Glutamatergic neuron (in vitro differentiated cells): ENCODE measurements at regions not wholly inside any gene's neighbourhood (a gene's known extent, or its start where the extent isn't known, plus 50 kb on each side); places are given as distances from the start of the nearest gene placed in this dataset.

Experiments
- DNase-seq: peaks from one replicate; pipeline ENCODE4 v3.0.0; 2022
- H3K27ac Mint-ChIP-seq: one replicate; pipeline ENCODE4 v1.8.0; 2020; ENCODE audit warnings: mild to moderate bottlenecking, mixed read lengths, inconsistent platforms; ENCODE audit not compliant: unreplicated experiment
- H3K27me3 Mint-ChIP-seq: one replicate; pipeline ENCODE4 v1.8.0; 2020; ENCODE audit warnings: mild to moderate bottlenecking, moderate library complexity, mixed read lengths, inconsistent platforms; ENCODE audit not compliant: unreplicated experiment
- H3K36me3 Mint-ChIP-seq: one replicate; pipeline ENCODE4 v1.8.0; 2020; ENCODE audit warnings: mild to moderate bottlenecking, mixed read lengths, inconsistent platforms; ENCODE audit not compliant: unreplicated experiment
- H3K4me1 Mint-ChIP-seq: one replicate; pipeline ENCODE4 v1.8.0; 2020; ENCODE audit warnings: mild to moderate bottlenecking, low read depth, mixed read lengths, inconsistent platforms; ENCODE audit not compliant: unreplicated experiment
- H3K4me3 Mint-ChIP-seq: one replicate; pipeline ENCODE4 v1.8.0; 2020; ENCODE audit warnings: mild to moderate bottlenecking, mixed read lengths, inconsistent platforms; ENCODE audit not compliant: unreplicated experiment
- H3K9me3 Mint-ChIP-seq: one replicate; pipeline ENCODE4 v1.8.0; 2020; ENCODE audit warnings: mild to moderate bottlenecking, moderate library complexity, mixed read lengths, inconsistent platforms; ENCODE audit not compliant: unreplicated experiment
- TF ChIP-seq, protein P1 (sequence below): fragments of 200-600 bp; sonication (generic); IDR thresholded peaks from one replicate; pipeline ENCODE4 v1.5.0; 2021; ENCODE audit not compliant: partially characterized antibody, unreplicated experiment

DNA sequence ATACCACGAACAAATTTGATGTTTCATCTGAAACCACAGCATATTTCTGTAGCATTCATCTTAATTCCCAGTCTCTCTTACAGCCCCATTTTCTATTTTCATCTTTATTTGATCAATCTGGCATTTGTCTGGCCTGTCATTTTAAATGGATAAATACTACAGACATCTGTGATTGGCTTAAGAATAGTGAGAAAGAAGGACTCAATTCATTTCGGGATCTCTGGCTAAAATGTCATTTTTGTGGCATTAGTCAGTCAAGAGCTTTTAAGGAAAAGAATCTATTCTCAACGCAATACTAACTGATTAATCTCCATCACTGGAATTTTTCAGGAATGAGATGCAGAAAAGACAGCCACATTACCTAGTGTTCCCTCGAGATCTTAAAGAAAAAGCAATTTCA is 585.9 kb downstream of the IRS1 start:
- DNase-seq, result no peak
- Mint-ChIP-seq H3K4me1 (no peaks in the 10 kb centered on the region), H3K27me3 (no peaks in the 10 kb centered on the region), H3K9me3 (no peaks in the 10 kb centered on the region), H3K4me3 (no peak overlapping the region), H3K27ac (no peak overlapping the region), H3K36me3 (no peaks in the 10 kb centered on the region)
- TF ChIP-seq, protein P1, sequence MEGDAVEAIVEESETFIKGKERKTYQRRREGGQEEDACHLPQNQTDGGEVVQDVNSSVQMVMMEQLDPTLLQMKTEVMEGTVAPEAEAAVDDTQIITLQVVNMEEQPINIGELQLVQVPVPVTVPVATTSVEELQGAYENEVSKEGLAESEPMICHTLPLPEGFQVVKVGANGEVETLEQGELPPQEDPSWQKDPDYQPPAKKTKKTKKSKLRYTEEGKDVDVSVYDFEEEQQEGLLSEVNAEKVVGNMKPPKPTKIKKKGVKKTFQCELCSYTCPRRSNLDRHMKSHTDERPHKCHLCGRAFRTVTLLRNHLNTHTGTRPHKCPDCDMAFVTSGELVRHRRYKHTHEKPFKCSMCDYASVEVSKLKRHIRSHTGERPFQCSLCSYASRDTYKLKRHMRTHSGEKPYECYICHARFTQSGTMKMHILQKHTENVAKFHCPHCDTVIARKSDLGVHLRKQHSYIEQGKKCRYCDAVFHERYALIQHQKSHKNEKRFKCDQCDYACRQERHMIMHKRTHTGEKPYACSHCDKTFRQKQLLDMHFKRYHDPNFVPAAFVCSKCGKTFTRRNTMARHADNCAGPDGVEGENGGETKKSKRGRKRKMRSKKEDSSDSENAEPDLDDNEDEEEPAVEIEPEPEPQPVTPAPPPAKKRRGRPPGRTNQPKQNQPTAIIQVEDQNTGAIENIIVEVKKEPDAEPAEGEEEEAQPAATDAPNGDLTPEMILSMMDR, result no peak

DNA sequence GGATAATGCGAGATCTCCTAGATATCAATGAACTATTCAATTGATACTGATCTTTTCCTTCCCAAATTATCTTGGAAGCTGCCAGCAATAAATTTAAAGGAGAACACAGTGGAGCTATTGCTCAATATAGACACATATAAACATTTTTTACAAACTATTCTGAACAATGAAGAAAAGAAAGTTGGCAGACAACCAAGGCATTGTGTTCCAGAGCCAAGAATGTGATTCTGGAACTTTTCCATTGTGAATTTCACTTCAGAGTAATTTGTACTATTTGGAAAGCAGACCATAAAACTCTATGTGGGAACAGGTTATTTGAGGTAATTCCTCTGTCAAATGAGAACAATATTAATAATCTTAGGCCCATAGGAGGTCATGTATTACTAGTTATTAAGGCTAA is 588.2 kb downstream of the IRS1 start:
- no peak for DNase-seq
- no peak overlapping the region for H3K27ac Mint-ChIP-seq
- TF ChIP-seq, protein P1, result no peak
- H3K4me3 Mint-ChIP-seq, result no peak overlapping the region
- no peaks in the 10 kb centered on the region for H3K27me3 Mint-ChIP-seq
- H3K36me3 Mint-ChIP-seq, result no peaks in the 10 kb centered on the region
- H3K4me1 Mint-ChIP-seq, result peaks cover 4% of the 10 kb centered on the region
- no peaks in the 10 kb centered on the region for H3K9me3 Mint-ChIP-seq

DNA sequence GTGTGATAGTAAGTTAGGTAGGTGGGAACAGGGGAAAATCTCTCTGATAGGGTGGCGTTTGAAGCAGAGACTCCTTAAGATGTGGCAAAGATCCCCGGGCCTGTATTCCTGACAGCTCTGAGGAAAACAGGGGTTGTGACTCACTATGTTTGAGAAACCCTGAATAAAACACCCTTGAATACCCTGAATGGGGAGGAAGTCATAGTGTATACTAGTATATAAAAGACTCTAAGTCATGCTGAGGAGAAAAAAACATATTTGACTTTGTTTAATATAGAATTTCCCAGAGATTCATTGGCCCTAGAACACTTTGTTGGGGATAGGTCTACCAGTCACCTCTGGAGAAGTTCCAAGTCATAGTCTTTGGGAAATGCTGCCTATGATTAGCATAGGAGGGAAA is 590.9 kb downstream of the IRS1 start:
- DNase-seq, result no peak
- TF ChIP-seq, protein P1, result no peak
- Mint-ChIP-seq H3K36me3 (no peaks in the 10 kb centered on the region), H3K27me3 (no peaks in the 10 kb centered on the region), H3K4me1 (peaks cover 4% of the 10 kb centered on the region), H3K27ac (no peak overlapping the region), H3K9me3 (no peaks in the 10 kb centered on the region), H3K4me3 (no peak overlapping the region)

DNA sequence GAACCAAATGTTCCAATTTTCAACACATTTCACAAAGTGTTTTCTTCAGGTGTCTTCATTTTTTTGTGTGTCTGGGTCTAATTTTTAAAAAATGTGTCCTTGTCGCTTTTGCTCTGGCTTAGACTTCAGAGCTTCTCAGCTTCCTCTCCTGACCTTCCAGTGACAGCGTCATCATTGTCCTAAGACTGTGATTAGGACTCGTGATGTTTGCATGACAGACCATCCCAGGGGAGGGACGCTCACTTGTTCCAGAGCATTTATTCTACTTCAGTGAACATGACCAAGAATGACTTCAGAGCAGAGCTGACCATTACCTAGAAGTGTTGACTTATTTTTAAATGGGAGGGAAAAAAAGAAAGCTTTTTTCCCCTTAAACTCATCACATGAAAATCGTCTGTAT is 591.9 kb downstream of the IRS1 start:
- Mint-ChIP-seq H3K9me3 (no peaks in the 10 kb centered on the region), H3K27me3 (no peaks in the 10 kb centered on the region), H3K36me3 (no peaks in the 10 kb centered on the region), H3K27ac (no peak overlapping the region), H3K4me1 (peaks cover 4% of the 10 kb centered on the region), H3K4me3 (no peak overlapping the region)
- TF ChIP-seq, protein P1, result no peak
- peak; percentile 38 for DNase-seq

DNA sequence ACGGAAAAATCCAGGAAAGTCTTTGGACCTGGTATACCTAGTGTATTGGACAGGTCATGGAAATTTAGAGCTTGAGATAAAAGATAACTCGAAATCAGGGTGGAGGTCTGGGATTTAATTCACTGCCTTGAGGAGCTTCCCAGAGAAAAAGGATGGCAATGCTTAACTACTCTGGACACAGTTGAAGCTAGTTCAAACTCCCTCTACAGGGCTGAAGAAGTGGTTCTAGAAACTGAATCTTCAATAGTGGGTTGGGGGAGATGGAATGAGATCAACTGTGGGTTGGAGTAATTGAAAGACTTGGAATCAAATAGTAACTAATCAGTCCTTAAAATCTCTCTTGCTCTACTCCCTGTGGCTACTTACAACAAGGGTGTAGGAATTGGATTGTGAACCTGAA is 600.1 kb downstream of the IRS1 start:
- DNase-seq, result no peak
- Mint-ChIP-seq H3K27me3 (no peaks in the 10 kb centered on the region), H3K36me3 (no peaks in the 10 kb centered on the region), H3K4me1 (no peaks in the 10 kb centered on the region), H3K27ac (no peak overlapping the region), H3K9me3 (no peaks in the 10 kb centered on the region), H3K4me3 (no peak overlapping the region)
- TF ChIP-seq, protein P1, result no peak
